GM18870 (cell line): ENCODE measurements at regions not wholly inside any gene's neighbourhood (a gene's known extent, or its start where the extent isn't known, plus 50 kb on each side); places are given as distances from the start of the nearest gene placed in this dataset.
"Not testable (repeated sequence)": the region's sequence is repeated elsewhere in the genome, so short reads cannot be mapped to it uniquely, and the experiment has no call there.

Experiments
- ATAC-seq: cut with Tn5 transposase; IDR thresholded peaks from one replicate; pipeline ENCODE4 v1.9.1; 2021; ENCODE audit warnings: moderate library complexity; ENCODE audit not compliant: unreplicated experiment

- ATAC-seq = no peak
Observed at GRCh38 chr11:109480251-109480650, 58.3 kb downstream of the C11orf87 start.

- no peak for ATAC-seq
Observed at GRCh38 chr11:109486129-109486528, 64.1 kb downstream of the C11orf87 start.

- no peak for ATAC-seq
Observed at GRCh38 chr11:109490953-109491635, 69.1 kb downstream of the C11orf87 start.

- ATAC-seq = no peak
Observed at GRCh38 chr11:109506115-109506514, 84.1 kb downstream of the C11orf87 start.

GRCh38 chr11:109507331-109507730 is 85.3 kb downstream of the C11orf87 start:
- ATAC-seq = no peak

- ATAC-seq = no peak
Observed at GRCh38 chr11:109507836-109508561, 86.0 kb downstream of the C11orf87 start.

- no peak for ATAC-seq
Observed at GRCh38 chr11:109508943-109509342, 87.0 kb downstream of the C11orf87 start.

- no peak for ATAC-seq
Observed at GRCh38 chr11:109510316-109510715, 88.3 kb downstream of the C11orf87 start.

GRCh38 chr11:109511598-109511997 is 89.6 kb downstream of the C11orf87 start:
- no peak for ATAC-seq

- no peak for ATAC-seq
Observed at GRCh38 chr11:109512249-109512648, 90.3 kb downstream of the C11orf87 start.

- ATAC-seq = no peak
Observed at GRCh38 chr11:109512680-109513079, 90.7 kb downstream of the C11orf87 start.

- ATAC-seq = no peak
Observed at GRCh38 chr11:109514313-109515018, 92.5 kb downstream of the C11orf87 start.

GRCh38 chr11:109519253-109519652 is 97.3 kb downstream of the C11orf87 start:
- no peak for ATAC-seq

- ATAC-seq = no peak
Observed at GRCh38 chr11:109521571-109522086, 99.6 kb downstream of the C11orf87 start.

- ATAC-seq = no peak
Observed at GRCh38 chr11:109522116-109522755, 100.2 kb downstream of the C11orf87 start.

- ATAC-seq = not testable (repeated sequence)
Observed at GRCh38 chr11:109525636-109526035, 103.6 kb downstream of the C11orf87 start.

- no peak for ATAC-seq
Observed at GRCh38 chr11:109526061-109526460, 104.1 kb downstream of the C11orf87 start.

- ATAC-seq = no peak
Observed at GRCh38 chr11:109526931-109527330, 104.9 kb downstream of the C11orf87 start.

- ATAC-seq = no peak
Observed at GRCh38 chr11:109527496-109527895, 105.5 kb downstream of the C11orf87 start.

- no peak for ATAC-seq
Observed at GRCh38 chr11:109547356-109548027, 125.5 kb downstream of the C11orf87 start.

GRCh38 chr11:109552376-109552775 is 130.4 kb downstream of the C11orf87 start:
- no peak for ATAC-seq
